CD14-positive monocyte (primary cell): ENCODE measurements at regions not wholly inside any gene's neighbourhood (a gene's known extent, or its start where the extent isn't known, plus 50 kb on each side); places are given as distances from the start of the nearest gene placed in this dataset.

Source experiments
- DNase-seq, 3 donors: peaks; one replicate each; pipeline ENCODE4 v3.0.0-alpha.2; 2011 to 2022
- H2AFZ ChIP-seq: 2 replicates; pipeline ENCODE4 v1.6.0; 2012; ENCODE audit warnings: mild to moderate bottlenecking, low read depth, low read length, inconsistent platforms; ENCODE audit not compliant: insufficient read depth, poor library complexity, severe bottlenecking
- H3K27ac ChIP-seq, 2 donors: 1 replicate in 1 of 2; 2 replicates in 1 of 2; pipeline ENCODE4 v1.5.1; 2012 to 2013; ENCODE audit warnings: low read length in 2 of 2, control low read depth in 1 of 2, inconsistent platforms in 1 of 2, low read depth in 1 of 2, mild to moderate bottlenecking in 1 of 2
- H3K27me3 ChIP-seq, 2 donors: one replicate each; pipeline versions ENCODE4 v1.6.0 to v1.6.1; 2011 to 2013; ENCODE audit warnings: low read length in 2 of 2; ENCODE audit not compliant: control insufficient read depth in 2 of 2, insufficient read depth in 2 of 2
- H3K36me3 ChIP-seq, 2 donors: replicated peaks in 1 of 2; 1 replicate in 1 of 2; 2 replicates in 1 of 2; pipeline versions ENCODE4 v1.5.1 to v1.6.1; 2012 to 2013; ENCODE audit warnings: low read length in 2 of 2, control low read depth in 1 of 2, inconsistent platforms in 1 of 2, mild to moderate bottlenecking in 1 of 2; ENCODE audit not compliant: insufficient read depth in 2 of 2, control insufficient read depth in 1 of 2
- H3K4me1 ChIP-seq, 2 donors: 1 replicate in 1 of 2; 2 replicates in 1 of 2; pipeline versions ENCODE4 v1.5.1 to v1.6.1; 2012 to 2013; ENCODE audit warnings: low read length in 2 of 2, control low read depth in 1 of 2, inconsistent platforms in 1 of 2, mild to moderate bottlenecking in 1 of 2, moderate library complexity in 1 of 2; ENCODE audit not compliant: insufficient read depth in 2 of 2, control insufficient read depth in 1 of 2
- H3K4me2 ChIP-seq: replicated peaks from 2 replicates; pipeline ENCODE3; 2012; ENCODE audit warnings: low read length, moderate library complexity, mild to moderate bottlenecking; ENCODE audit not compliant: poor library complexity, severe bottlenecking; ENCODE audit errors: extremely low read depth
- H3K4me3 ChIP-seq, 3 experiments: fragments of 200-600 bp in 1 of 3; sonication (generic) in 1 of 3; replicated peaks in 1 of 3; 1 replicate in 2 of 3; 2 replicates in 1 of 3; pipeline ENCODE4 v1.5.1; 2011 to 2013; ENCODE audit warnings: low read length in 3 of 3, mild to moderate bottlenecking in 3 of 3, control low read depth in 2 of 3, low read depth in 2 of 3, inconsistent platforms in 1 of 3, moderate library complexity in 1 of 3
- H3K79me2 ChIP-seq: 2 replicates; pipeline ENCODE4 v1.6.0; 2012; ENCODE audit warnings: mild to moderate bottlenecking, control low read depth, inconsistent platforms, low read length, moderate library complexity; ENCODE audit not compliant: insufficient read depth
- H3K9ac ChIP-seq: 2 replicates; pipeline ENCODE4 v1.6.0; 2017; ENCODE audit warnings: low read length, mild to moderate bottlenecking; ENCODE audit not compliant: insufficient read depth, poor library complexity, severe bottlenecking
- H3K9me3 ChIP-seq, 2 donors: replicated peaks in 1 of 2; 1 replicate in 1 of 2; 2 replicates in 1 of 2; pipeline versions ENCODE4 v1.5.1 to v1.6.1; 2012 to 2013; ENCODE audit warnings: low read length in 2 of 2, control low read depth in 1 of 2; ENCODE audit not compliant: control insufficient read depth in 1 of 2, insufficient read depth in 1 of 2
- H4K20me1 ChIP-seq: 2 replicates; pipeline ENCODE4 v1.6.0; 2012; ENCODE audit warnings: mild to moderate bottlenecking, low read length, control low read depth, moderate library complexity; ENCODE audit not compliant: insufficient read depth
- H3K27ac Mint-ChIP-seq, 7 donors: one replicate each; pipeline ENCODE4 v1.8.0; 2020; ENCODE audit warnings: mild to moderate bottlenecking in 7 of 7, mixed read lengths in 7 of 7, moderate library complexity in 6 of 7, inconsistent platforms in 2 of 7
- H3K27me3 Mint-ChIP-seq, 3 donors: one replicate each; pipeline ENCODE4 v1.8.0; 2021 to 2022; ENCODE audit warnings: low read depth in 3 of 3, mild to moderate bottlenecking in 3 of 3, mixed read lengths in 3 of 3, moderate library complexity in 3 of 3, inconsistent platforms in 1 of 3
- H3K36me3 Mint-ChIP-seq, 2 donors: one replicate each; pipeline ENCODE4 v1.8.0; 2020; ENCODE audit warnings: mixed read lengths in 2 of 2, inconsistent platforms in 1 of 2, mild to moderate bottlenecking in 1 of 2
- H3K4me1 Mint-ChIP-seq: one replicate; pipeline ENCODE4 v1.8.0; 2020; ENCODE audit warnings: mild to moderate bottlenecking, mixed read lengths
- H3K4me3 Mint-ChIP-seq, 2 donors: one replicate each; pipeline ENCODE4 v1.8.0; 2020; ENCODE audit warnings: mild to moderate bottlenecking in 2 of 2, mixed read lengths in 2 of 2, moderate library complexity in 1 of 2
- H3K9me3 Mint-ChIP-seq, 7 donors: one replicate each; pipeline ENCODE4 v1.8.0; 2020 to 2022; ENCODE audit warnings: mixed read lengths in 7 of 7, mild to moderate bottlenecking in 6 of 7, moderate library complexity in 6 of 7, inconsistent platforms in 2 of 7
- WGBS: methylation state at CpG from one replicate; pipeline ENCODE4 v1.1.5; 2013; ENCODE audit warnings: missing lambda C conversion rate; ENCODE audit not compliant: insufficient coverage; 5-methylcytosine and 5-hydroxymethylcytosine counted together
- intact Hi-C, 2 donors: fragments of 100-400 bp; cut with micrococcal nuclease; formaldehyde crosslinking; loops; one replicate each; pipeline versions ENCODE4 v1.15.0 to v1.15.1; 2023
- TF ChIP-seq, protein P1 (sequence below): fragments of 200-600 bp; IDR thresholded peaks from one replicate; pipeline ENCODE4 v1.8.0; 2022; ENCODE audit warnings: antibody characterized with exemption, mild to moderate bottlenecking

- Histone ChIP-seq H3K4me3 (no peak overlapping the region), H3K4me2 (no peak overlapping the region), H2AFZ (no peak overlapping the region), H3K27ac (no peak overlapping the region), H3K27me3 (no peaks in the 10 kb centered on the region), H3K4me1 (no peaks in the 10 kb centered on the region), H3K9ac (no peak overlapping the region), H3K9me3 (no peaks in the 10 kb centered on the region), H4K20me1 (no peaks in the 10 kb centered on the region), H3K36me3 (no peaks in the 10 kb centered on the region), H3K79me2 (no peaks in the 10 kb centered on the region)
- no peaks in the 10 kb centered on the region for H3K36me3 Mint-ChIP-seq
- H3K27ac Mint-ChIP-seq: no peak overlapping the region
- H3K9me3 Mint-ChIP-seq: no peaks in the 10 kb centered on the region
- H3K4me3 Mint-ChIP-seq: no peak overlapping the region
- DNase-seq: no peak
- TF ChIP-seq, protein P1, sequence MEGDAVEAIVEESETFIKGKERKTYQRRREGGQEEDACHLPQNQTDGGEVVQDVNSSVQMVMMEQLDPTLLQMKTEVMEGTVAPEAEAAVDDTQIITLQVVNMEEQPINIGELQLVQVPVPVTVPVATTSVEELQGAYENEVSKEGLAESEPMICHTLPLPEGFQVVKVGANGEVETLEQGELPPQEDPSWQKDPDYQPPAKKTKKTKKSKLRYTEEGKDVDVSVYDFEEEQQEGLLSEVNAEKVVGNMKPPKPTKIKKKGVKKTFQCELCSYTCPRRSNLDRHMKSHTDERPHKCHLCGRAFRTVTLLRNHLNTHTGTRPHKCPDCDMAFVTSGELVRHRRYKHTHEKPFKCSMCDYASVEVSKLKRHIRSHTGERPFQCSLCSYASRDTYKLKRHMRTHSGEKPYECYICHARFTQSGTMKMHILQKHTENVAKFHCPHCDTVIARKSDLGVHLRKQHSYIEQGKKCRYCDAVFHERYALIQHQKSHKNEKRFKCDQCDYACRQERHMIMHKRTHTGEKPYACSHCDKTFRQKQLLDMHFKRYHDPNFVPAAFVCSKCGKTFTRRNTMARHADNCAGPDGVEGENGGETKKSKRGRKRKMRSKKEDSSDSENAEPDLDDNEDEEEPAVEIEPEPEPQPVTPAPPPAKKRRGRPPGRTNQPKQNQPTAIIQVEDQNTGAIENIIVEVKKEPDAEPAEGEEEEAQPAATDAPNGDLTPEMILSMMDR: no peak
- WGBS: 97% methylated on average over 6 of the region's 14 CpGs
- intact Hi-C loops: no loop called here
- H3K27me3 Mint-ChIP-seq: peaks cover 0 to 5% (median 0%) of the 10 kb centered on the region in 3 donors
- H3K4me1 Mint-ChIP-seq: no peaks in the 10 kb centered on the region
Measured at GRCh38 chrX:69097451-69098236, 67.6 kb downstream of the PJA1 start.

DNA sequence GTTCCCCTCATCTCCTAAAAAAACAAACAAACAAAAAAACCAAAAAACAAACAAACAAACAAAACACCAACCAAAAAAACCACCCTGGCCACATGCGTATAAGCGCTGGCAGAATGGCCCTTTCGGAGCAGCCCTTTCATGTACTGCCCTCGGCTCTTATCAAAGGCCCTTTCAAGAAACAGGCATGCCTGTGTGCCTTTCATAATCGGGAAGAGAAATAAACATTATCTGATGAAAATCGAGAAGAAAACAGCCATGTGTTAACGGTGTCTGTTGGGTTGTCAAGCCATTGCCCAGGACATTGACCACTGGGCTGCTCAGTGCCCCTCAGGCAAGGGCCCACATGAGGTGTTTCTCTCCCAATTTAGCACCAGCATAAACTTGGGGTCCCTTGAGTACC is 68.3 kb downstream of the PJA1 start:
- Histone ChIP-seq H3K9ac (no peak overlapping the region), H4K20me1 (no peaks in the 10 kb centered on the region), H3K27me3 (no peaks in the 10 kb centered on the region), H3K36me3 (no peaks in the 10 kb centered on the region), H3K4me2 (no peak overlapping the region), H3K4me1 (no peaks in the 10 kb centered on the region), H2AFZ (no peak overlapping the region), H3K4me3 (no peak overlapping the region), H3K27ac (no peak overlapping the region), H3K79me2 (no peaks in the 10 kb centered on the region), H3K9me3 (no peaks in the 10 kb centered on the region)
- Mint-ChIP-seq H3K27ac (no peak overlapping the region), H3K9me3 (no peaks in the 10 kb centered on the region), H3K4me1 (no peaks in the 10 kb centered on the region), H3K4me3 (no peak overlapping the region), H3K27me3 (peaks cover 0 to 5% (median 0%) of the 10 kb centered on the region in 3 donors), H3K36me3 (no peaks in the 10 kb centered on the region)
- DNase-seq: no peak
- WGBS: 100% methylated on average over 2 of the region's 7 CpGs
- intact Hi-C loops: no loop called here
- TF ChIP-seq, protein P1: no peak
